Panc1 (cell line): ENCODE measurements at regions not wholly inside any gene's neighbourhood (a gene's known extent, or its start where the extent isn't known, plus 50 kb on each side); places are given as distances from the start of the nearest gene placed in this dataset.

Experiments
- CTCF ChIP-seq: fragments of 450-650 bp; IDR thresholded peaks from 2 replicates; pipeline ENCODE4 v1.5.1; 2017; ENCODE audit warnings: mild to moderate bottlenecking
- POLR2AphosphoS5 ChIP-seq: IDR thresholded peaks from 2 replicates; pipeline ENCODE4 v1.6.1; 2012; ENCODE audit warnings: mild to moderate bottlenecking, low read depth, low read length, moderate library complexity
- REST ChIP-seq, 2 experiments: IDR thresholded peaks; 2 replicates each; pipeline ENCODE4 v1.6.1; 2011 to 2012; ENCODE audit warnings: low read depth in 2 of 2, control low read depth in 1 of 2, low read length in 1 of 2, mild to moderate bottlenecking in 1 of 2, moderate library complexity in 1 of 2; ENCODE audit not compliant: insufficient read depth in 1 of 2
- SIN3A ChIP-seq: IDR thresholded peaks from 2 replicates; pipeline ENCODE4 v1.6.1; 2012; ENCODE audit warnings: low read depth, mild to moderate bottlenecking, low read length, moderate library complexity, borderline replicate concordance; ENCODE audit not compliant: insufficient read depth
- TCF7L2 ChIP-seq: IDR thresholded peaks from 2 replicates; pipeline ENCODE4 v1.6.1; 2011; ENCODE audit warnings: mild to moderate bottlenecking, low read depth, low read length, inconsistent platforms

- TF ChIP-seq CTCF: no peak
- no peak for TF ChIP-seq REST (IDR thresholded peaks at IDR 0.05; ENCODE audit: insufficient read depth in 1 of 2, low read depth in 2 of 2, low read length in 1 of 2)
- TF ChIP-seq POLR2AphosphoS5: no peak
- no peak for TF ChIP-seq SIN3A
- TF ChIP-seq TCF7L2: no peak
Observed at GRCh38 chr18:26777351-26778053, 88.0 kb downstream of the AQP4 start.
